OCI-LY3 (cell line): ENCODE measurements at regions not wholly inside any gene's neighbourhood (a gene's known extent, or its start where the extent isn't known, plus 50 kb on each side); places are given as distances from the start of the nearest gene placed in this dataset.

Experiments
- H2AFZ ChIP-seq: fragments of 200-600, 300-600 bp; shearing (Covaris generic); 2 replicates; pipeline ENCODE4 v1.6.0; 2014; ENCODE audit warnings: antibody characterized with exemption, low read depth, low read length
- H3K27ac ChIP-seq: fragments of 200-600, 300-600 bp; sonication (generic); 2 replicates; pipeline ENCODE4 v1.5.1; 2014; ENCODE audit warnings: mild to moderate bottlenecking, low read length, moderate library complexity, mixed read lengths
- H3K27me3 ChIP-seq: fragments of 200-600, 300-600 bp; sonication (generic); 2 replicates; pipeline ENCODE4 v1.6.1; 2014; ENCODE audit warnings: low read depth, low read length, mixed read lengths
- H3K36me3 ChIP-seq: fragments of 200-600, 300-600 bp; sonication (generic); replicated peaks from 2 replicates; pipeline ENCODE3; 2014; ENCODE audit warnings: low read depth, low read length, mixed read lengths
- H3K4me1 ChIP-seq: fragments of 300-600, 200-600 bp; sonication (generic); 2 replicates; pipeline ENCODE4 v1.6.1; 2014; ENCODE audit warnings: low read length, mixed read lengths
- H3K4me2 ChIP-seq: fragments of 200-600, 300-600 bp; sonication (generic); 2 replicates; pipeline ENCODE4 v1.6.1; 2014; ENCODE audit warnings: low read length, mixed read lengths
- H3K4me3 ChIP-seq: fragments of 300-600, 200-600 bp; sonication (generic); 2 replicates; pipeline ENCODE4 v1.5.1; 2014; ENCODE audit warnings: antibody characterized with exemption, mild to moderate bottlenecking, low read length, moderate library complexity
- H3K79me2 ChIP-seq: fragments of 300-600, 200-600 bp; shearing (Covaris generic); 2 replicates; pipeline ENCODE4 v1.6.1; 2014; ENCODE audit warnings: mild to moderate bottlenecking, low read length, mixed read lengths
- H3K9ac ChIP-seq: fragments of 300-600, 200-600 bp; shearing (Covaris generic); 2 replicates; pipeline ENCODE4 v1.6.0; 2014; ENCODE audit warnings: mild to moderate bottlenecking, low read length, moderate library complexity
- H3K9me3 ChIP-seq: fragments of 200-600, 300-600 bp; shearing (Covaris generic); 2 replicates; pipeline ENCODE4 v1.6.1; 2014; ENCODE audit warnings: low read length, mixed read lengths; ENCODE audit not compliant: insufficient read depth
- H4K20me1 ChIP-seq: fragments of 200-600, 300-600 bp; sonication (generic); 2 replicates; pipeline ENCODE4 v1.6.1; 2016; ENCODE audit warnings: low read length, mixed read lengths; ENCODE audit not compliant: insufficient read depth
- CTCF ChIP-seq: fragments of 200-600, 300-600 bp; sonication (generic); IDR thresholded peaks from 2 replicates; pipeline ENCODE4 v1.5.1; 2014; ENCODE audit warnings: antibody characterized with exemption, low read length, low read depth
- EZH2phosphoT487 ChIP-seq: fragments of 200-600 bp; shearing (Covaris generic); IDR thresholded peaks from 2 replicates; pipeline ENCODE4 v1.6.1; 2018; ENCODE audit warnings: antibody characterized with exemption, mixed run types, low read depth

- Histone ChIP-seq H3K4me1 (no peaks in the 10 kb centered on the region), H4K20me1 (no peaks in the 10 kb centered on the region), H2AFZ (no peak overlapping the region), H3K79me2 (no peaks in the 10 kb centered on the region), H3K27ac (no peak overlapping the region), H3K27me3 (no peaks in the 10 kb centered on the region), H3K4me2 (no peak overlapping the region), H3K9ac (no peak overlapping the region), H3K36me3 (no peaks in the 10 kb centered on the region), H3K4me3 (no peak overlapping the region), H3K9me3 (no peaks in the 10 kb centered on the region)
- TF ChIP-seq EZH2phosphoT487, result no peak
- no peak for TF ChIP-seq CTCF
Observed at GRCh38 chr13:53170910-53171309, 142.3 kb downstream of the OLFM4 start.

GRCh38 chr13:53174545-53174944 lies 145.9 kb downstream of the OLFM4 start:
- TF ChIP-seq EZH2phosphoT487 (no peak), CTCF (no peak)
- no peaks in the 10 kb centered on the region for H3K27me3 ChIP-seq

GRCh38 chr13:53180684-53181083 lies 152.1 kb downstream of the OLFM4 start:
- H3K27ac ChIP-seq, result no peak overlapping the region
- no peak overlapping the region for H3K9ac ChIP-seq
- H3K4me3 ChIP-seq, result no peak overlapping the region
- H4K20me1 ChIP-seq, result no peaks in the 10 kb centered on the region
- H2AFZ ChIP-seq, result no peak overlapping the region
- H3K4me1 ChIP-seq, result no peaks in the 10 kb centered on the region
- no peak overlapping the region for H3K4me2 ChIP-seq
- H3K79me2 ChIP-seq, result no peaks in the 10 kb centered on the region
- H3K27me3 ChIP-seq, result no peaks in the 10 kb centered on the region
- TF ChIP-seq CTCF (no peak), EZH2phosphoT487 (no peak)
- H3K9me3 ChIP-seq, result no peaks in the 10 kb centered on the region
- H3K36me3 ChIP-seq, result no peaks in the 10 kb centered on the region

More at GRCh38 chr13:53174545-53174944, 145.9 kb downstream of the OLFM4 start:
- no peak overlapping the region for H3K4me3 ChIP-seq
- no peak overlapping the region for H3K27ac ChIP-seq
- H3K79me2 ChIP-seq, result no peaks in the 10 kb centered on the region
- no peaks in the 10 kb centered on the region for H3K4me1 ChIP-seq
- no peak overlapping the region for H3K4me2 ChIP-seq
- H4K20me1 ChIP-seq, result no peaks in the 10 kb centered on the region
- H3K9ac ChIP-seq, result no peak overlapping the region
- no peaks in the 10 kb centered on the region for H3K9me3 ChIP-seq
- H3K36me3 ChIP-seq, result no peaks in the 10 kb centered on the region
- H2AFZ ChIP-seq, result no peak overlapping the region

GRCh38 chr13:53182724-53183123 lies 154.1 kb downstream of the OLFM4 start:
- TF ChIP-seq EZH2phosphoT487 (no peak), CTCF (no peak)
- no peak overlapping the region for H3K4me2 ChIP-seq
- no peaks in the 10 kb centered on the region for H3K36me3 ChIP-seq
- no peak overlapping the region for H3K27ac ChIP-seq
- H3K9ac ChIP-seq, result no peak overlapping the region
- H2AFZ ChIP-seq, result no peak overlapping the region
- no peaks in the 10 kb centered on the region for H3K4me1 ChIP-seq
- H3K9me3 ChIP-seq, result no peaks in the 10 kb centered on the region
- H4K20me1 ChIP-seq, result no peaks in the 10 kb centered on the region
- H3K4me3 ChIP-seq, result no peak overlapping the region
- H3K79me2 ChIP-seq, result no peaks in the 10 kb centered on the region
- no peaks in the 10 kb centered on the region for H3K27me3 ChIP-seq
